NCI-H1417 (cell line): ENCODE measurements at regions not wholly inside any gene's neighbourhood (a gene's known extent, or its start where the extent isn't known, plus 50 kb on each side); places are given as distances from the start of the nearest gene placed in this dataset.
"Not testable (repeated sequence)": the region's sequence is repeated elsewhere in the genome, so short reads cannot be mapped to it uniquely, and the experiment has no call there.

Experiments
- DNase-seq, 3 experiments: peaks; one replicate each; lab custom pipeline; 2025; lab: John Stamatoyannopoulos, UW

- not testable (repeated sequence) for DNase-seq
Observed at GRCh38 chr6:99141906-99142305, 194.2 kb upstream of the FBXL4 start.

GRCh38 chr6:99138445-99138844 lies 190.7 kb upstream of the FBXL4 start:
- DNase-seq, result peak in 2 of 3 experiments; percentile 5 to 45

GRCh38 chr6:99137314-99137713 lies 189.6 kb upstream of the FBXL4 start:
- DNase-seq, result no peak

- no peak for DNase-seq
Observed at GRCh38 chr6:99136488-99136887, 188.7 kb upstream of the FBXL4 start.

GRCh38 chr6:99132026-99132635 lies 184.4 kb upstream of the FBXL4 start:
- no peak for DNase-seq

GRCh38 chr6:99130897-99131873 lies 183.4 kb upstream of the FBXL4 start:
- no peak for DNase-seq

GRCh38 chr6:99129835-99130234 lies 182.1 kb upstream of the FBXL4 start:
- no peak for DNase-seq

- no peak for DNase-seq
Observed at GRCh38 chr6:99121748-99122147, 174.0 kb upstream of the FBXL4 start.

GRCh38 chr6:99120641-99121040 lies 172.9 kb upstream of the FBXL4 start:
- DNase-seq, result no peak

- peak; percentile 50 to 84 (median 70) for DNase-seq
Observed at GRCh38 chr6:99119109-99120031, 171.6 kb upstream of the FBXL4 start.

GRCh38 chr6:99114769-99115406 lies 167.1 kb upstream of the FBXL4 start:
- DNase-seq, result no peak

- DNase-seq, result no peak
Observed at GRCh38 chr6:99111590-99111989, 163.8 kb upstream of the FBXL4 start.

GRCh38 chr6:99110029-99110428 lies 162.3 kb upstream of the FBXL4 start:
- no peak for DNase-seq

GRCh38 chr6:99104218-99104617 lies 156.5 kb upstream of the FBXL4 start:
- DNase-seq, result no peak

GRCh38 chr6:99099243-99099642 lies 151.5 kb upstream of the FBXL4 start:
- DNase-seq, result no peak

- no peak for DNase-seq
Observed at GRCh38 chr6:99096170-99096569, 148.4 kb upstream of the FBXL4 start.

GRCh38 chr6:99093456-99094190 lies 145.9 kb upstream of the FBXL4 start:
- DNase-seq, result peak; percentile 44 to 77 (median 68)

GRCh38 chr6:99092461-99092860 lies 144.7 kb upstream of the FBXL4 start:
- DNase-seq, result no peak

GRCh38 chr6:99091985-99092384 lies 144.2 kb upstream of the FBXL4 start:
- no peak for DNase-seq

- no peak for DNase-seq
Observed at GRCh38 chr6:99080191-99080590, 132.4 kb upstream of the FBXL4 start.

- DNase-seq, result no peak
Observed at GRCh38 chr6:99079058-99079457, 131.3 kb upstream of the FBXL4 start.
